ENCODE measurements at regions not wholly inside any gene's neighbourhood (a gene's known extent, or its start where the extent isn't known, plus 50 kb on each side); places are given as distances from the start of the nearest gene placed in this dataset.

DNA sequence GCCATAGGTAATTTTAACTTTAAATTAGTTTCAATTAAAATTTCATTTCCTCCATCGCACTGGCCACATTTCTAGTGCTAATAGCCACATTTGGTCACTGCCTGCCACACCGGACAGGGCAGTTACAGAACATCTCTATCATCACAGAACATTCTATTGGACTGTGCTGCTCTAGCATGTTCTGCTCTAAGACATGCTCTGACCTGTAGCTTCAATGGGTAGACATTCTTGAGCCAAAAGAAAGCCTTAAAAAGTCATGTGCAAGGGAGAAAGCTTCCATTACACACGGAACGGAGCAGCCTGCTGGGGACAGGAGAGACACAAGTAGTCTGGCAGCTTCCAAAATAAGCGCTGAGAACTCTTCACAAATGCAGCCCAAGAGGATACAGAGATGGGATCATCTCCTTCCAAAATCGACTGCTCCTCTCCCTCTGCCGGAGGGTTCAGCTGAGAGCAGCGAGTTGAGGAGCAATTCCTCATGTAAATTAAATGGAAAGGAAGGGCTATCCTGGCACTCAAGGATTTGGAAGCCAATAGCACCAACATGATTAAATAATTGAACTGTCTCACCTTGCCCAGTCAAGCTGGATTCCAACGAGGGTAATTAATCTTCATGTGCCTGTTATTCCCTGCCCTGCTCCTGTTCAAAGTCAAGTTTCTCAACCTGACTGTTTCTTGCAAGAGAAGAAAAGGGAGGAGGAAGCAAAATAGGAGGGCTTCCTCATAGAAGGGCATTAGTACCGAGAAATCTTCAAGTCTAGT is 336.4 kb upstream of the NOCT start:
- TF ChIP-seq, protein P1, sequence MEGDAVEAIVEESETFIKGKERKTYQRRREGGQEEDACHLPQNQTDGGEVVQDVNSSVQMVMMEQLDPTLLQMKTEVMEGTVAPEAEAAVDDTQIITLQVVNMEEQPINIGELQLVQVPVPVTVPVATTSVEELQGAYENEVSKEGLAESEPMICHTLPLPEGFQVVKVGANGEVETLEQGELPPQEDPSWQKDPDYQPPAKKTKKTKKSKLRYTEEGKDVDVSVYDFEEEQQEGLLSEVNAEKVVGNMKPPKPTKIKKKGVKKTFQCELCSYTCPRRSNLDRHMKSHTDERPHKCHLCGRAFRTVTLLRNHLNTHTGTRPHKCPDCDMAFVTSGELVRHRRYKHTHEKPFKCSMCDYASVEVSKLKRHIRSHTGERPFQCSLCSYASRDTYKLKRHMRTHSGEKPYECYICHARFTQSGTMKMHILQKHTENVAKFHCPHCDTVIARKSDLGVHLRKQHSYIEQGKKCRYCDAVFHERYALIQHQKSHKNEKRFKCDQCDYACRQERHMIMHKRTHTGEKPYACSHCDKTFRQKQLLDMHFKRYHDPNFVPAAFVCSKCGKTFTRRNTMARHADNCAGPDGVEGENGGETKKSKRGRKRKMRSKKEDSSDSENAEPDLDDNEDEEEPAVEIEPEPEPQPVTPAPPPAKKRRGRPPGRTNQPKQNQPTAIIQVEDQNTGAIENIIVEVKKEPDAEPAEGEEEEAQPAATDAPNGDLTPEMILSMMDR (IDR thresholded peaks at IDR 0.05; ENCODE audit: low read depth, low read length): no peak
- no peak for DNase-seq (ENCODE audit: low read depth, low spot score)
- ChIA-PET POLR2A (no interaction called here), CTCF (interaction anchor here (1.2 to 3.4 kb wide), 4 partner anchors 11 to 644 kb away, joined by 4 to 32 read pairs (median 12); no protein-coding TSS in a partner anchor)
- Histone ChIP-seq H3K27ac (ENCODE audit: low read depth, low read length) (no peak overlapping the region), H3K9me3 (ENCODE audit: control insufficient read depth, insufficient read depth, low read length) (no peaks in the 10 kb centered on the region), H3K4me3 (ENCODE audit: low read depth, low read length) (no peak overlapping the region), H3K27me3 (ENCODE audit: control insufficient read depth, insufficient read depth, low read length) (no peaks in the 10 kb centered on the region)

DNA sequence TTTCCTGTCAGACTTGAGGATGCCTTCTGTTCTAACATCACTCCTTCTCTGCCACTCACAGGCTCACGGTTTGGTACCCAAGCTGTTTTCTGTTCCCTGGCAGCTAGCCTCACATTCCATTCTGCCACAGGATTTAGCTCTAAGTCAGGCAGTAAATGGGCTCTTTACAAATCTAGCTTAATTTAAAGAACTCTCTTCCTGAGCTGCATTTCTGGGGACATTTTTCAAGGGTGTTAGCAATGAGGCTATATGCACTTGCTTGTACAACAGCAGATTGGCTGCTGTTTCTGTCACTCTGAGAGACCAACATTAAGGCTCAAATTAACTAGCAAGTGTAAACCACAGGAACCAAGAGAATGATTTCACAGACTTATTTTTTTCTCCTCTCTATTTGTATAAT is 337.8 kb upstream of the NOCT start:
- Histone ChIP-seq H3K4me3 (ENCODE audit: low read depth, low read length) (no peak overlapping the region), H3K27ac (ENCODE audit: low read depth, low read length) (no peak overlapping the region), H3K9me3 (ENCODE audit: control insufficient read depth, insufficient read depth, low read length) (no peaks in the 10 kb centered on the region; the same call in 1 of the 2 replicates), H3K27me3 (ENCODE audit: control insufficient read depth, insufficient read depth, low read length) (no peaks in the 10 kb centered on the region)
- ChIA-PET POLR2A (no interaction called here), CTCF (interaction anchor here (1.1 to 1.5 kb wide), 2 partner anchors 191 to 194 kb away, joined by 7 to 15 read pairs; no protein-coding TSS in a partner anchor)
- no peak for DNase-seq (ENCODE audit: low read depth, low spot score)
- TF ChIP-seq, protein P1 (IDR thresholded peaks at IDR 0.05; ENCODE audit: low read depth, low read length): no peak

DNA sequence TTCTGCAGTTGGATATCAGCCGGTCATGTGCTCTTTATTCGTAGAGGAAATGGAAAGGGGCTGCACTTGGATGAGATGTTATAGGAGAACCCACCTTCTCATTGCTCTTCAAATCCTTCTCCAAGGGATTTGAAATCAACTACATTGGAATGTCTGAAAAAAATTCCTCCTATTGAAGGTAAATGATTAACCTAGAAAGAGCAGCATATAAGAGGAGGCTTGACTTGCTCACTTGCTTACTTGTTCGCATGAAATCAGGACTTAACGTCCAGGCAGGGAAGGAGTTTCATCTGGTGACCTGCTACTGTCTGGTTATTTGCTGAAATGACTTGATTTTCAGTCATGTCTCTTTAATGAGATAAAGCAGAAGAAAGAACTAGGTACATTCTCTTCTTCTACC is 338.4 kb upstream of the NOCT start:
- Histone ChIP-seq H3K27ac (ENCODE audit: low read depth, low read length) (no peak overlapping the region), H3K9me3 (ENCODE audit: control insufficient read depth, insufficient read depth, low read length) (no peaks in the 10 kb centered on the region; the same call in 1 of the 2 replicates), H3K4me3 (ENCODE audit: low read depth, low read length) (no peak overlapping the region), H3K27me3 (ENCODE audit: control insufficient read depth, insufficient read depth, low read length) (no peaks in the 10 kb centered on the region)
- TF ChIP-seq, protein P1 (IDR thresholded peaks at IDR 0.05; ENCODE audit: low read depth, low read length): no peak
- no peak for DNase-seq (ENCODE audit: low read depth, low spot score)
- ChIA-PET CTCF (interaction anchor here (1.5 kb wide), 1 partner anchor 192 kb away, joined by 15 read pairs; no protein-coding TSS in a partner anchor), POLR2A (no interaction called here)

DNA sequence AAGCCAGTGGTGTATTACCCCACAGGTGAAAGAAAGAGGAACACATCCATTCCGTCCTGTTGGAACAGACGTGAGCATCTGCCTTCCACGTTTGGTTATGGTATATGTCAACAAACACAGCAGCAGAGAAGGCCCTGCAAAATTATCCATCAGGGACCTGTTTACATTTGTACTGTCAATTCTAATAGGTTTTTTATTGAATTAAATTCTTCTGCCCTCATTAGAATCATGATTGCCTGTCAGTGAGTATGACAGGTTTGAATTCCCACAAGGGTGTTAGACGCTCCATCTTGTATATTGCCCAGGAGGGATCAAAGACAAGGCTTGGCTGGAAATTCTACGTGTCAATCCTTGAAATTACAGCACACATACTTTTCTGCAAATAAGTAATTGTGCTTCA is 339.9 kb upstream of the NOCT start:
- no peak overlapping the region for H3K27ac ChIP-seq (ENCODE audit: low read depth, low read length)
- ChIA-PET POLR2A (no interaction called here), CTCF (no interaction called here)
- H3K27me3 ChIP-seq (ENCODE audit: control insufficient read depth, insufficient read depth, low read length): no peaks in the 10 kb centered on the region
- TF ChIP-seq, protein P1 (IDR thresholded peaks at IDR 0.05; ENCODE audit: low read depth, low read length): no peak
- no peak overlapping the region for H3K4me3 ChIP-seq (ENCODE audit: low read depth, low read length)
- DNase-seq (ENCODE audit: low read depth, low spot score): no peak
- H3K9me3 ChIP-seq (ENCODE audit: control insufficient read depth, insufficient read depth, low read length): no peaks in the 10 kb centered on the region; the same call in 1 of the 2 replicates

DNA sequence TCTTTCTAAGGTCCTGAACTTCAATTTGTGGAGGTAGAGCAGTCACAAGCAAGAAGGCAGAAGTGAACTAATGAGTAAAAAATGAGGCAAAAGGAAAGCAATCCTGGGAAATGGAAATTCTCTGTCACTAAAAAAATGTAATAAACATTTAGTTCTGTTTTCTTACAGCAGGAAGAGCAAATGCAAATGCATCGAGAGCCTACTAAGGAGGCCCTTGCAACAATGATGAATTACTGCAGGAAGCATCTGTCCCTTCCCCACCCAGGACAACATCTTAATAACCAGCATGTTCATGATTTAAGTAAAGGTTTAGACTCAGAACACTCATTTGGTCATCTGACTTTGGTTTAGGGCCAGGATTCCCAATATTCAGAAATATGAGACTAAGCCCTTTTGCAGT is 341.4 kb upstream of the NOCT start:
- H3K9me3 ChIP-seq (ENCODE audit: control insufficient read depth, insufficient read depth, low read length): no peaks in the 10 kb centered on the region; the same call in 1 of the 2 replicates
- ChIA-PET POLR2A (no interaction called here), CTCF (no interaction called here)
- H3K27ac ChIP-seq (ENCODE audit: low read depth, low read length): no peak overlapping the region
- no peak for DNase-seq (ENCODE audit: low read depth, low spot score)
- TF ChIP-seq, protein P1 (IDR thresholded peaks at IDR 0.05; ENCODE audit: low read depth, low read length): no peak
- no peak overlapping the region for H3K4me3 ChIP-seq (ENCODE audit: low read depth, low read length)
- no peaks in the 10 kb centered on the region for H3K27me3 ChIP-seq (ENCODE audit: control insufficient read depth, insufficient read depth, low read length)
